NCI-H524 (cell line): ENCODE measurements at regions not wholly inside any gene's neighbourhood (a gene's known extent, or its start where the extent isn't known, plus 50 kb on each side); places are given as distances from the start of the nearest gene placed in this dataset.

Experiments used
- DNase-seq, 2 experiments: peaks; one replicate each; lab custom pipeline; 2025; lab: John Stamatoyannopoulos, UW

DNA sequence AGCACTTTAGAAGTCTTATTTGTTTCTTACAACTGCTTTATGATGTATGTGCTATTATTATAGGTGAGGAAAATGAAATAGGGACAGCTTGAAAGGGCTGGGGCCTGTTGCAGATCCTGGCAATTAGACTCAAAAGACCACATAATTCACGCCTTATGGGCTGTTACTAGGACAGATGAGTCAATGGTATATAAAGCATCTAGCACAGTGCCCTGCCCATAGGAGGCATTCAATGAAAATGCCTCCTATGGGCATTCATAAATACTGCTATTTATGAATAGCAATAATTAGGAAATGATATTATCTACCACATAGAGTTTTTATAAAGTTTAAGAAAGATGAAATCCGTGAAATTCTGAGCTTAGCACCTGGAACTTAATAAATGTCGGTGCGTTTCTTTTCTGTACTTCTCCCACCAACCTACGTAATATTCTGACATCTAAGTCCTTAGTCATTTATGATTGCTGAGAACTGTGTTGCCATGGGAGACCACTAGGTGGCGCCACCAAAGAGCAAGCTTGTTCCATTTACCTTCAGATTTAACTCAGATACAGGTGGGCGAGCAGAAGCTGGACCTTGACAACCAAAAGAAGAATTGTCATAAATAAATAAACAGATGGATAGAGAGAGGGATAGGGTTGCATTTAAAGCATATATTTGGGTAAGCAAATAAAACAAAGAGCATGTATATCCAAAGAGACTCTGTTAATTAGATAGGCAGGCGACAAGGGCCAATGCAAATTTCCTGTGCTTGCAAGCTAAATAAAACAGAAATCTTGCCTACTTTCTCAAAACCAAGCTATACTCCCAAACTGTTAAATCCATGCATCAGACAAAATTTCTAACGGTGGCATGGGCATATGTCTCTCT lies 699.9 kb downstream of the INHBA start:
- peak in 1 of 2 experiments; percentile 57 for DNase-seq

DNA sequence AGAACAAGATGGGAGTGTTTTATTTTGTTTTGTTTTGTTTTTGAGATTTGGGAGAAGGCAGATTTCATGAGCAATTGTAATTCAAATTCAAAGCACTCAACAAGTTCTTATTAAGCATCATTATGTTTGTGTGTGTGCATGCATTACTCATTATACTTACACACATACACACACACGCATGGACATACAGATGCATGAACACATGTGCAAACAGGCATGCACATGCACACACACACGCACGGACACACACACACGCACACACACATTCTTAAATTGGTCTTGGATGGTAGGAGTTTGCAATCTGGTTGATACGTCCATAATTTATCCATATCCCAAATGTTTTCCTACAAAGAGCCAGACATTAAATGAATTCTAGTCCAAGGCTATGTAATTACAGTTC lies 702.8 kb downstream of the INHBA start:
- DNase-seq, result no peak

DNA sequence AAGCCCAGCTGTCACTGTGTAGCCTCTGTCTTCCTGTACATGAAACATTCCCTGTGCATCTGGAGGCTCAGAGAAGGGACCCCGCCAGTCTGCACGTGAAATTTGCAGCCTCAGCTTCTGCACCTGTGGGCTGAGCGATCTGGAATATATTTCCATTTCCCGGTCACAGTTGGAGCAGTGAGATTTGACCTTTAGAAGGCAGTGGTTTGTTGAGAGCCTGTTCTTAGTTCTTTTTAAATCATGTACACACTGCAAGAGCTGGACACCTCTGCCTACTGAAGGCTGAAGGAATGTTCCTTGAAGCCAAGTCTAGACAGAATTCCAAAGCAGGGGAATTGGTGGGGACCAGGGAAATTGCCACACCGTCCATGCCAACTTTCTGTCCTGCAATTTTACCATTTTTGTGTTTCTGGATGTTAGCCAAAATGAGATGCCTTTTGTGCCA lies 706.6 kb downstream of the INHBA start:
- no peak for DNase-seq

DNA sequence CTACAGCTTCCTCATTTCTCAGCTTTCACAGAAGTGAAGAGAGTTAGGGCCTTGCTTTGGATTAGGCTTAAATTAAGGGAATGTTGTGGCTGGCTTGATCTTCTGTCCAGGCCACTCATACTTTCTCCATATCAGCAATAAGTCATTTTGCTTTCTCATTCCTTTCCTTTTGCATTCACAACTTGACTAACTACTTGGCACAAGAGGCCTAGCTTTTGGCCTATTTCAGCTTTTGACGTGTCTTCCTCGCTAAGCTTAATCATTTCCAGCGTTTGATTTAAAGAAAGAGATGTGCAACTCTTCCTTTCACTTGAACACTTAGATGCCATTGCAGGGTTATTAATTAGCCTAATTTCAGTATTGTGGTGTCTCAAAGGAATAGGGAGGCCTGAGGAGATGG lies 712.0 kb downstream of the INHBA start:
- no peak for DNase-seq

DNA sequence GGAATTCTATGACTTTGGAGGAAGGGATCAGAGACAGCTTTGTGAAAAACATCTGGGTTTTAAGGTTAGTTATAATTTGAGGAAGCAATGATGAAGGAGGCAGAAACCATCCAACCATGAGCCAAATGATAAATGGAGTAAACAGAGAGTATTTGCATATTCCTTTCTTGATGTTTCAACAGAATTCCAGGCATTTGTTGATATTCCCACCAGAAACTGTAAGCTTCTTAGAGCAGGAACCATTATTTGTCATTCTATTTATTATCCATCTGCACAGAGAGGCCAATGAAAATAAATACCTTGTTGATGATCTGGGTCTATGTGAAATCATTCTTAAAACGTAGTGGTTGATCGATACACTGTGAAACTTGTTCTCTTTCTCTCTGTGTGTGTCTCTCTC lies 715.3 kb downstream of the INHBA start:
- no peak for DNase-seq

DNA sequence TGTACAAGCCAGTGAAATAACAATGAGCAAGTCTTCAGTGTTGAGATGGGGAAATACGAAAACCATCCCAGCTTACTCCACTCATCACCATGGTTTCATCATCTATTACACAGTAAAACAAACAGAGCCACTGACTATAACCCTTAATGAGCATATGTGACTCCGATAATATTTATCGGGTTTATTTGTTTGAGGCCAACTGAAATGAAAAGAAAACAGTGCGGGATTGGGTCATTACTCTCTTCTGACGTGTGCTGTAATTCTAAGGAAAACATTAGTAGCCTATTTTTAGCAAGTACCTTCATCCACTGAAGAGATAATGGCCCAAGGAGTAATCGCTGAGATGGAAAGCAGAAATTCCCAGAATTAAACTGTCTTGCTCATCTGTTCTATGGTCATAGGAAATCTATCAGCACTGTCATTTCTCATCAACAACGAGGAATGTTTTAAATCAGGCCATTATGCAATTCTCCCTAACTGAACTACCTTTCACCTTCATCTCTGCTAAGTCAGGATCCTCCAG lies 716.5 kb downstream of the INHBA start:
- DNase-seq, result no peak

DNA sequence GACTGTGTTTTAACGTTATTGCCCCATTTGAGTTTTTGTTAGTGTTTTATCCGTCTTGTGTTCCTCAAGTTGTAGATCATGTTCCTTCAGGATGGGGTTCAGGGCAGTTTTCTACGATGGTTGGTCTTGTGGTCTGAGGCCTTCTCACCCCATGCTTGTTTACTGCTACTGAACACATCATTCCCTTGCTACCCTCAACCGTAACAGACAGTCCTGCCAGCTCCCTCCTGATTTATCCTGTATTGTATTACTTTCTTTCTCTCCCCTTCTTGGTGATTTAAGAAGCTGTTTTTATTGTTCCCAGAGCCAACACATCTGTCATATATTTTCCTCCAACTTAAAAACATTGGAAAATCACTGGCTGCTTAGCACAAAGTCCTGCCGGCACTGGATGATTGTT lies 719.8 kb downstream of the INHBA start:
- no peak for DNase-seq

DNA sequence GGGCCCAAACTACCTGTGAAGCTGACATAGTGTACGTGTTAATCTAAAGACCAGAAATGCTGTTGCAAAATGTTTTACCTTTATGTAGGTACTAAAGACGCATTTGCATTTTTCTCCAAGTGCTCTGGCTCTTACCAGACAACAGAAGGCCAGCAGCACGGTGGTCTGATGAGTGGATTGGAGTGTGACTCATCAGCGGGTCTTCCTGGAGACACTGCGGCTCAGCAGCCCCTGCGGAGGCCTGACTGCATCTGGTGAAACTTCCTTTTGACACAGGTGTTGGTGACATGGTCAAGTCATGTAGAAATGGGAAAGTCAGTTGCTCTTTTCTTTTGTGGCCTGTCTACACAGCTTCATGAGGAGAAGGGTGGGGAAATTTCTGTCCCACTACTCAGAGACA lies 723.6 kb downstream of the INHBA start:
- DNase-seq, result peak in 1 of 2 experiments; percentile 6

DNA sequence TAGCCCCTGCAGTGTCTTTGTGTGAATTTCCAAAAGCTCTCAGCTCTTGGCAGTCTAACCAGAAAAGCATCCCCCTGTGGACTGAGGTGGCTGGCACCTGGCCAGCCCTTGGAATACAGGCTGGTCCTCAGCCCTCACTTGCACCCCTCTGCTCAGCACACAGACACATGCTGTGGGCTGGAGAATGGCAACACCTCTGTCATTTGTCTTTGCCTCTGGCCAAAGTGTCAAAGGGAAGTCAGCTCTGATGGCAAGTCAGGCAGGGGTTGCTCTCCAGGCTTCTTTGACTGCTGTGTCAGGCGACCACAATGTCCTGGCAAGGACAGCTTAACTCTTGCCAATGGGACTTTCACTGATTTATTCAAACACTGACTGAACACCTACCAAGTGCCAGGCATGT lies 724.8 kb downstream of the INHBA start:
- DNase-seq, result no peak

DNA sequence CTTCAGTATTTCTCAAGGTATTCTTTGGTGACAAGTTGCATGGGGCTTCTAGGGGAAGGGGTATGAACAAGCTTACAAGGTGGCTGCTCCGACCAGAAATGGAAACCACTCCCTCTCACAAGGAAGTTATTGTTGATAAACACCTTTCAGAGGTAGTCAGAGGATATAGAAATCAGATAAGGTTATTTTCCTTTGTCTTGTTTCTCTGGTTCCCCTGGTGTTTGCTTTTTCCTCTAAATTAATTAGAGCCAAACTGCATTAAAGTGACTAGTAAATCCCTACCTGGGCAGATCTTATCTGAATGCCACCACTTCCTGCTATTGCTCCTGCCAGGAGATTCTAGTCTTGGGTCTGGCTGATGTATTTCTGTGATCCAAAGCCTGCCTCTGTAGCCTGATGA lies 725.4 kb downstream of the INHBA start:
- no peak for DNase-seq

DNA sequence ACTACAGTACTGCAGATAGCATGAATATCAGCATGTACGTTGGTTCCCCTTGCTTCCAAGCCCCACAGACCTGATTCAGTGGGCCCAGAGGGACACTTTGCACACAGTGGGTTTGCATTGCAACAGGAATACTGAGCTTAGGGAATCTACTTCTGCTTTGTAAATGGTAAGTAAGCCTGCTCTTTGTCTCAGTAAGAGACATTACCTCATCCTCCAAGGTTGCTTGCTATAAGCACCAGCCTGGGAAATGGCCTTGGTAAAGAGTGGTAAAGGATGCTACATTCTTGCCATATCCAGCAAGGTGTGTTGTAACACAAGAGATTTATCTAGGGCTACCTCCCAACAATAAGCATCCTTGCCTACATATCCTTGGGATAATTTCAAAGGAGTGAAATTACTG lies 730.5 kb downstream of the INHBA start:
- no peak for DNase-seq

DNA sequence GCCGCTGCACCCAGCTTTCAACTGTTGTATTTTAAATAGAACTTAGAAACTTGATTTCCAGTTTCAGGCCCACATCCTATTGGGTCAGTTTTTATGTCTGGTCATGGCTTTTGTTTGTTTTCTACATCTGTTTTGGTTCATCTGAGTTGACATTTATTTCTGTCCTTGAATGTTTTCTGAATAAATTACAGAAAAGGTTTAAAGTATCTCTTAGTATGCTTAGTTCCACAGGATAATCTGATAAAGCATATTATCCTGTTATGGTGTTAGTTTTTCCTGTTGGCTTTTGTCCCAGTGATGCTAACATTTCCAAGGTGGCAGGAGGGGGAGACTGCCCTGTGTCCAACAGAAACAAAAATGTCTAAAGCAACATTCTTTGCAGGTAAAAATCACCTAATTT lies 733.2 kb downstream of the INHBA start:
- DNase-seq, result no peak

DNA sequence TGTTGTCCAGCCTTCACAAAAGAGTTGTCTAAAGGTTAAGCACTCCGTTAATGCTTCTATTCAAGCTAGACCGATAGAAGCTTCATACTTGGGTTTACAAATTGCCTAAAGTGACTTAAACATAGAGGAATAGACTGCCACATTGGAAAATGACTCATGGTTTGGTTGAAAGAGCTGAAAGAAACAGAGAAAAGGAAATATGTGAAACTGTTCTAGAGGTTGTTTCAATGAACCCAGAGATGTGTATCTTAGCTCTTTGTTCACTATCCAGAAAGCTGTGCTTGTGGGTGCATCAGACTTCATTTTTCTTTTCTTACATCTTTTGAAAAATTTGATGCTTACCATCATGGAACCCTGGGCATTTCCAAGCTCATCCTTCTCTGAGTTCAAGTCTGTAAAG lies 736.2 kb downstream of the INHBA start:
- DNase-seq, result no peak

DNA sequence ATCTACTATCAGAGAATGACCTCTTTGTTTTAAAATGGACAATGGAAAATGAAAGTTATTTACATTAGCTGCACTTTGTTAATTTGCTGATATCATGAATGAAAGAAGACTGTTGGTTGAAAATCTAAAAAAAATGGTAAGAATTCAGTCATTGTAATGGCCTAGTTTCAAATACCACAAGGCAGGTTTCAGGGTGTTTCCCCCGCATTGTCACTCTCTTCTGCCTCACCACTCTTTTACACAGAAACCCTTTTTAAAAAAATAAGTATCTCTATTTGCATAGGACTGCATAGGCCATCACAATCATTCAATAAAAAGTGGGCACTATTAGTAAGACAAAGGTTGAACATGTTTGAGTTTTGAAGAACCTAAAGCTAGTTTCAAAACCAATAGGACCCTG lies 737.1 kb downstream of the INHBA start:
- DNase-seq, result no peak

DNA sequence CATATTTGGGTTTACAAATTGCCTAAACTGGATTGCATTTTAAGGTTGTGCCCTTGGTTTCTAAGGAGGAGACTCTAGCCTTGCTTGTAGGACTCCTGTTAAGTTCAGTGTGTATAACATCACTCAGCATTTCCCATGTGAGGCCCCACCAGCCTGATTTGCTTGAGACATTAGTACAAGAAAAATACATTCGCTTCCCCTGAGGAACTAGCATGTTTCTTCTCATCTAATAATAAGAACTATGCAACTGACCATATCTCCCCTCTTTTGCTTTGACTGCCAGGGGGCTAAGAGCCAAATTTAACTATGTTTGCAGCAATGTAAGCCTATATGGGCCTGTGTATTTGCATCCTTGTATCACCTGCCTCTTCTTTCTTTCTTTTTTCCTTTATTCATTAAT lies 737.9 kb downstream of the INHBA start:
- DNase-seq, result no peak

DNA sequence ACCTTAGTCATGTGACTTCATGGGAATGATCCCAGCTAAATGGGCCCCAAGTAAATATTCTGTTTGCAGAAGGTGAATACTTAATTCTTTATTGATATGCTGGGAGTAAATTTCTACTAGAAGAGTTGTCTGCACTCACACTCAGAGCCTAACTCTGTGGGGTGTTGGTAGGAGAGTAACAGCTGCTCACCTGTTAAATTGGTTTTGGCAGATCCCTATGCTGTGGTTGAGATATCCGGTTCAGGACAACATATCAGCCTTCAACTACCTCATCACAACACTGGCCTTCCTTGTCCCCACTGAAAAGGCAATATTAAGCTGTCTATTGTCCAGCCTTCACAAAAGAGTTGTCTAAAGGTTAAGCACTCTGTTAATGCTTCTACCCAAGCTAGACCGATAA lies 738.3 kb downstream of the INHBA start:
- no peak for DNase-seq

DNA sequence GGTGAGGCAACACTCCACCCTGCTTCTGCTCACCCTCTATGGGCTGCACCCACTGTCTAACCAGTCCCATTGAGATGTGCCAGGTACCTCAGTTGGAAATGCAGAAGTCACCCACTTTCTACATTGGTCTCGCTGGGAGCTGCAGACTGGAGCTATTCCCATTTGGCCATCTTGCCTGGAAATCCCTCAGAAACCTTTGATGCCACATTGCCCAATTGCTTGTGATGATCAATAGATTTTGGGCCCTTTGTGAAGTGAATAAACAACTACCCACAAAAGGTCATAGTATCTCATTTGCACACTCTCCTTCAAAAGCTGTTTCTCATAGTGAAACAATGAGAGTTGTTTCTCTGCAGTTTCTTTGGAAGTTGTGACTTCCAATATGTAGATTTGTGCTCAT lies 742.9 kb downstream of the INHBA start:
- DNase-seq, result no peak

DNA sequence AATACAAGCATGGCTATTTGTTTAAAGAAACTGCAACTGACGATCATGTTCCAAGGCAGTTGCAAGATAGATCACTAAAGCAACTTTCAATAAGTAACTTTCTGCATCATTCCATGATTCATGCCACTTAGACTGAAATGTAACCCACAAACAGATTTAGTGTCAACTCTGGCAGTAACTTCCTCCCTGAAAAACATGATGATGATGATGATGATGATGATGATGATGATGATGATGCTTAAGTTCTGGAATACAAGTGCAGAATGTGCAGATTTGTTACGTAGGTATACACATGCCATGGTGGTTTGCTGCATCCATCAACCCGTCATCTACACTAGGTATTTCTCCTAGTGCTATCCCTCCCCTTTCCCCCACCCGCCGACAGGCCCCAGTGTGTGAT lies 754.7 kb downstream of the INHBA start:
- no peak for DNase-seq

DNA sequence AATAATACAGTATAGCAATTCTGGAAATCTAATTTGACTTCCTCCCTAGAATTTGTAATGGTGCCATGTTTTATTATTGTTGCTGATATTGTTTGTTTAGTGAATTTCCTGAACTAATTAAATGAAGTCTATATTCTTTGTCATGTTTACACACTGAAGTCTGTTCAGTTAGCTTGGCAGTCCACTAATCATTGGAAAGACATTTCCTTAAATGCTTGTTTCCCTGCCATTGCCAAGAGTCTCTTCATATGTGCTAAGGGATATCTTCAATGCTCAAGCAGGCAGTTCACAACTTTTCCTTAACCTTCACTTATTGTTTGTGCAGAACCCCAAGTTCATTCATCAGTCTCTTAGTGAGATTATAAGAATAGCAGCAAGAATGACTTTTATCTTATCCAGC lies 755.3 kb downstream of the INHBA start:
- DNase-seq, result no peak

DNA sequence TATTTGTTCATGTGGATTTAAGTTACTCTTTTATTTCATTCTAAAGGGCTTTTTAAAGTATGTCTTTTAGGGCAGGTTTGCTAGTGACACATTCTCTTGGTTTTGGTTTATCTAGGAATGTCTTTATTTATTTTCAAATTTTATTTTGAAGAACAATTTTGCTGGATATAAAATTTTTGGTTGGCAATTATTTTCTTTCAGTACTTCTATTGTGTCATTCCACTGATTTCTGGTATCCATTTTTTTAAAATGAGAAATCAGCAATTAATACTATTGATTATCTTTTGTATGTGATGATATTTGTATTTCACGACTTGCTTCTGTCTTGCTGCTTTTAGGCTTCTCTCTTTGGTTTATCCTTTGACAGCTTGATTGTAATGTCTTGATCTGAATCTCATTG lies 756.3 kb downstream of the INHBA start:
- DNase-seq, result no peak

DNA sequence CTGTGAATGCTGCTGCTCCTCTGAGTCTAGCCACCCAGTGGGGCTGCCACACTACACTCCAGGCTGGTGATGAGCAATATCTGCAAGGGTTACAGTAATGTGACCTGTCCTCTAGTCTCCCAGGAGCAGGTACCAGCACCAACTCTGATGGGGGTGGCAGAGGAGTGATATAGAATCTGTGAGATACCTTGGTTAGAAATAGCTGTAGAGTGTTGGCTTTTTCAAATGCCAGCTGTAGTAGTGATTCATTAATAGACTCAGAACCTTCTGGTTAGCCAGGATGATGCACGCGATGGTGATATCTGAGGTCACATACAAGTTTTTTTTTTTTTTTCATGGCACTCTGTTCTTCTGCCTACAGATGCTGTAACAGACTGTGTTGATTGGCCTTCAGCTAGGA lies 757.1 kb downstream of the INHBA start:
- DNase-seq, result no peak

DNA sequence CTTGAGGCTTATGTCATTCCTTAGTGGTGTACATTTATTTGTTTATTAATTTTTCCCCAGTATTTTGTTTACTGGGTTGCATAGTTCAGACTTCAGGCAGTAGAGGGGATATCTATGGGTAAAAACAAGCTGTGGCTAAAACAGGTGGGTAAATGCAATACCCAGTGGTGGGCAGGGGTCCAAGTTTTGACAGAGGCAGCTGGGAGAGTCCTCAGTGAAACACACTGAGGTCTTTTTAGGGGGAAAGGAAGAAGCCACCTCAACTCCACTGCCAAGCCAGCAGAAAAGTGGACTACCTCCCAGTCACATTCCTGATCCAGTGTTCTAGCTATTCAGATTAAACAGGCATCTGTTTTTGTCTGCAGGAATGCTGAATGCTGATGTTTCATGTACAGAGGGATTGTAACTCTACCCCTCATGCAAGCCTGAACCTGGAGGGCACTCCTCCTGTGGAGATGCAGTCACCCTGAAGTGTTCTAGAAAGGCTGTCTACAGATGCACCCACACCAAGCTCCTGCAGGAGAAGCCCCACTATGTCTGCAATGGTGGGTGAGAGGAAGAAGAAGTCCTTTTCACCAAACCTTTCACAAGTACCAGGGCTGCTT lies 757.8 kb downstream of the INHBA start:
- no peak for DNase-seq

DNA sequence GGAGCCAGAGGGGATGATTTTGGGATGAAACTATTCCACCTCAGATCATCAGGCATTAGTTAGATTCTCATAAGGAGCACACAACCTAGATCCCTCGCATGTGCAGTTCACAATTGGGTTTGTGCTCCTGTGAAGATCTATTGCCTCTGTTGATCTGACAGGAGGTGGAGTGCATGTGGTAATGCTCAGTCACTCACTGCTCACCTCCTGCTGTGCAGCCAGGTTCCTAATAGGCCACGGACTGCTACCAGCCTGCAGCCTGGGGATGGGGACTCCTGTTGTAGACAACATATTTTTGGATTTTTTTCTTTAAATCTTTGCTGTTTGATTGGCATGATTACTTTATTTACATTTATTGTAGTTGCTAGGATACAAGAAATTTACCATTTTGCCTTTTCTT lies 765.0 kb downstream of the INHBA start:
- no peak for DNase-seq

DNA sequence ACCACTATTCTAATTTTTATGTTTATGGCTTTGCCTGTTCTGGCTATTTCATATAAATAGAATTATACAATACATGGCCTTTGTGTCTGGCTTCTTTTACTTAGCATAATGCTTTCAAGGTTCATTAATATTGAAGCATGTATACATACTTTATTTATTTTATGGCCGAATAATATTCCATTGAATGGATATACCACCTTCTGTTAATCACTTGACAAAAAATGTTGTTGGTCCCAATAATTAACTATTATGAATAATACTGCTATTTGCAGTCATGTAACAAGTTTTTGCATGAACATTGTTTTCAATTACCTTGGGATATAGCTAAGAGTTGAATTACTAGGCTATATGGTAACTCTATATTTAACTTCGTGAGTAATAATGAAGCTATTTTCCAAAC lies 767.5 kb downstream of the INHBA start:
- no peak for DNase-seq
